ENCODE measurements at regions not wholly inside any gene's neighbourhood (a gene's known extent, or its start where the extent isn't known, plus 50 kb on each side); places are given as distances from the start of the nearest gene placed in this dataset.
"Not testable (repeated sequence)": the region's sequence is repeated elsewhere in the genome, so short reads cannot be mapped to it uniquely, and the experiment has no call there.

DNA sequence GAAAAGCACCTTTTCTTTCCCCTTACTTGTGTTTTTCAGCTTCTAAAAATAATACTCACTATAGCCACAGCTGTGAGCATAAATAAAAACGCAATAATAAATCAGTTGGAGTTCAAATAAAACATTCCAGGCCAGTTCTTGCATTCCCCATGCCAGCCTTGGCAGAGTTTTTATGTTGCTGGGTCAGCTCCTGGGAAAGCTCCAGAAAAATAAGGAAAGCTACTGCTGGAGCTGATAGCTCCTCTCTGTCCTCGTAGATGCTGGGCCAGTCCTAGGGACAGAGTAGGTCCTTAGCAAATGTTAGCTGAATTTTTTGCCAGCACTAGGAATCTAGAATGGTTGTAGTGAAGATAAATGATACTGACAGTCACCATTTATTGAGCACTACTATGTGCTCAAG, 389.0 kb upstream of the SYNCRIP start:
- Histone ChIP-seq H3K27ac (ENCODE audit: low read depth, low read length, severe bottlenecking) (no peak overlapping the region), H3K9me3 (ENCODE audit: control insufficient read depth, low read length) (no peaks in the 10 kb centered on the region)
- WGBS, 2 experiments (ENCODE audit: insufficient coverage in 2 of 2), result 89 to 94% methylated on average over 1 to 2 of the region's 2 CpGs

GRCh38 chr6:86030875-86031274, 388.2 kb upstream of the SYNCRIP start:
- Histone ChIP-seq H3K4me3 (ENCODE audit: extremely low read depth, insufficient read depth, low read length, poor library complexity, severe bottlenecking) (no peak overlapping the region), H3K36me3 (ENCODE audit: control insufficient read depth, insufficient read depth, low read length) (no peaks in the 10 kb centered on the region), H3K27ac (ENCODE audit: low read depth, low read length, severe bottlenecking) (no peak overlapping the region), H3K4me1 (ENCODE audit: control insufficient read depth, insufficient read depth, low read length, poor library complexity, severe bottlenecking) (no peaks in the 10 kb centered on the region), H3K9me3 (ENCODE audit: control insufficient read depth, low read length) (no peaks in the 10 kb centered on the region)
- 67 to 89% methylated on average over 1 to 3 of the region's 3 CpGs for WGBS, 2 experiments (ENCODE audit: insufficient coverage in 2 of 2)

More for the DNA sequence above, 389.0 kb upstream of the SYNCRIP start:
- Histone ChIP-seq H3K4me1 (ENCODE audit: control insufficient read depth, insufficient read depth, low read length, poor library complexity, severe bottlenecking) (no peaks in the 10 kb centered on the region), H3K36me3 (ENCODE audit: control insufficient read depth, insufficient read depth, low read length) (no peaks in the 10 kb centered on the region), H3K4me3 (ENCODE audit: extremely low read depth, insufficient read depth, low read length, poor library complexity, severe bottlenecking) (no peak overlapping the region)

- Histone ChIP-seq H3K27ac (ENCODE audit: low read depth, low read length, severe bottlenecking) (no peak overlapping the region), H3K9me3 (ENCODE audit: control insufficient read depth, low read length) (no peaks in the 10 kb centered on the region), H3K36me3 (ENCODE audit: control insufficient read depth, insufficient read depth, low read length) (no peaks in the 10 kb centered on the region), H3K4me3 (ENCODE audit: extremely low read depth, insufficient read depth, low read length, poor library complexity, severe bottlenecking) (no peak overlapping the region), H3K4me1 (ENCODE audit: control insufficient read depth, insufficient read depth, low read length, poor library complexity, severe bottlenecking) (no peaks in the 10 kb centered on the region)
Measured at GRCh38 chr6:86028776-86029175, 386.1 kb upstream of the SYNCRIP start.

- not testable (repeated sequence) for H3K36me3 ChIP-seq (ENCODE audit: control insufficient read depth, insufficient read depth, low read length); H3K27ac ChIP-seq (ENCODE audit: low read depth, low read length, severe bottlenecking); H3K4me3 ChIP-seq (ENCODE audit: extremely low read depth, insufficient read depth, low read length, poor library complexity, severe bottlenecking); H3K9me3 ChIP-seq (ENCODE audit: control insufficient read depth, low read length); H3K4me1 ChIP-seq (ENCODE audit: control insufficient read depth, insufficient read depth, low read length, poor library complexity, severe bottlenecking)
- 59 to 66% methylated on average over 9 to 10 of the region's 10 CpGs for WGBS, 2 experiments (ENCODE audit: insufficient coverage in 2 of 2)
Measured at GRCh38 chr6:86026890-86027289, 384.2 kb upstream of the SYNCRIP start.

- H3K4me3 ChIP-seq (ENCODE audit: extremely low read depth, insufficient read depth, low read length, poor library complexity, severe bottlenecking), result no peak overlapping the region
- 50 to 60% methylated on average over 1 of the region's 1 CpG for WGBS, 2 experiments (ENCODE audit: insufficient coverage in 2 of 2)
Measured at GRCh38 chr6:86017236-86017635, 374.6 kb upstream of the SYNCRIP start.

GRCh38 chr6:86016567-86016966, 373.9 kb upstream of the SYNCRIP start:
- H3K4me1 ChIP-seq (ENCODE audit: control insufficient read depth, insufficient read depth, low read length, poor library complexity, severe bottlenecking), result no peaks in the 10 kb centered on the region
- no peak overlapping the region for H3K27ac ChIP-seq (ENCODE audit: low read depth, low read length, severe bottlenecking)
- no peaks in the 10 kb centered on the region for H3K36me3 ChIP-seq (ENCODE audit: control insufficient read depth, insufficient read depth, low read length)
- no peaks in the 10 kb centered on the region for H3K9me3 ChIP-seq (ENCODE audit: control insufficient read depth, low read length)
- WGBS, 2 experiments (ENCODE audit: insufficient coverage in 2 of 2), result 85 to 100% methylated on average over 1 to 3 of the region's 3 CpGs
- no peak overlapping the region for H3K4me3 ChIP-seq (ENCODE audit: extremely low read depth, insufficient read depth, low read length, poor library complexity, severe bottlenecking)

More at GRCh38 chr6:86017236-86017635, 374.6 kb upstream of the SYNCRIP start:
- H3K4me1 ChIP-seq (ENCODE audit: control insufficient read depth, insufficient read depth, low read length, poor library complexity, severe bottlenecking), result no peaks in the 10 kb centered on the region
- no peaks in the 10 kb centered on the region for H3K9me3 ChIP-seq (ENCODE audit: control insufficient read depth, low read length)
- no peak overlapping the region for H3K27ac ChIP-seq (ENCODE audit: low read depth, low read length, severe bottlenecking)
- no peaks in the 10 kb centered on the region for H3K36me3 ChIP-seq (ENCODE audit: control insufficient read depth, insufficient read depth, low read length)

GRCh38 chr6:86016077-86016476, 373.4 kb upstream of the SYNCRIP start:
- Histone ChIP-seq H3K4me1 (ENCODE audit: control insufficient read depth, insufficient read depth, low read length, poor library complexity, severe bottlenecking) (no peaks in the 10 kb centered on the region), H3K36me3 (ENCODE audit: control insufficient read depth, insufficient read depth, low read length) (no peaks in the 10 kb centered on the region), H3K27ac (ENCODE audit: low read depth, low read length, severe bottlenecking) (no peak overlapping the region), H3K4me3 (ENCODE audit: extremely low read depth, insufficient read depth, low read length, poor library complexity, severe bottlenecking) (no peak overlapping the region), H3K9me3 (ENCODE audit: control insufficient read depth, low read length) (no peaks in the 10 kb centered on the region)
- 50 to 100% methylated on average over 1 of the region's 4 CpGs for WGBS, 2 experiments (ENCODE audit: insufficient coverage in 2 of 2)

DNA sequence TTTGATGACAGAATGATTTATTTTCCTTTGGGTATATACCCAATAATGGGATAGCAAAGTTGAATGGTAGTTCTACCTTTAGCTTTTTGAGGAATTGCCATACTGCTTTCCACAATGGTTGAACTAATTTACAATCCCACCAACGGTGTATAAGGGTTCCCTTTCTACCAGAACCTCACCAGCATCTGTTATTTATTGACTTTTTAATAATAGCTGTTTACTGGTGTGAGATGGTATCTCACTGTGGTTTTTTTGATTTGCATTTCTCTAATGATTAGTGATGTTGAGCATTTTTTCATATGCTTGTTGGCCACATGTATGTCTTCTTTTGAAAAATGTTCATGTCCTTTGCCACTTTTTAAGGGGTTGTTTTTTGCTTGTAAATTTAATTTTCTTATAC, 370.3 kb upstream of the SYNCRIP start:
- not testable (repeated sequence) for H3K27ac ChIP-seq (ENCODE audit: low read depth, low read length, severe bottlenecking); H3K36me3 ChIP-seq (ENCODE audit: control insufficient read depth, insufficient read depth, low read length); H3K9me3 ChIP-seq (ENCODE audit: control insufficient read depth, low read length); H3K4me1 ChIP-seq (ENCODE audit: control insufficient read depth, insufficient read depth, low read length, poor library complexity, severe bottlenecking); H3K4me3 ChIP-seq (ENCODE audit: extremely low read depth, insufficient read depth, low read length, poor library complexity, severe bottlenecking)
- WGBS, 2 experiments (ENCODE audit: insufficient coverage in 2 of 2), result no CpG with 5 or more reads among the region's 1 CpG

- no peaks in the 10 kb centered on the region for H3K36me3 ChIP-seq (ENCODE audit: control insufficient read depth, insufficient read depth, low read length)
- no peaks in the 10 kb centered on the region for H3K9me3 ChIP-seq (ENCODE audit: control insufficient read depth, low read length)
- H3K4me1 ChIP-seq (ENCODE audit: control insufficient read depth, insufficient read depth, low read length, poor library complexity, severe bottlenecking), result no peaks in the 10 kb centered on the region
- 91 to 96% methylated on average over 7 of the region's 9 CpGs for WGBS, 2 experiments (ENCODE audit: insufficient coverage in 2 of 2)
- H3K4me3 ChIP-seq (ENCODE audit: extremely low read depth, insufficient read depth, low read length, poor library complexity, severe bottlenecking), result no peak overlapping the region
- no peak overlapping the region for H3K27ac ChIP-seq (ENCODE audit: low read depth, low read length, severe bottlenecking)
Measured at GRCh38 chr6:86010915-86011786, 368.5 kb upstream of the SYNCRIP start.

DNA sequence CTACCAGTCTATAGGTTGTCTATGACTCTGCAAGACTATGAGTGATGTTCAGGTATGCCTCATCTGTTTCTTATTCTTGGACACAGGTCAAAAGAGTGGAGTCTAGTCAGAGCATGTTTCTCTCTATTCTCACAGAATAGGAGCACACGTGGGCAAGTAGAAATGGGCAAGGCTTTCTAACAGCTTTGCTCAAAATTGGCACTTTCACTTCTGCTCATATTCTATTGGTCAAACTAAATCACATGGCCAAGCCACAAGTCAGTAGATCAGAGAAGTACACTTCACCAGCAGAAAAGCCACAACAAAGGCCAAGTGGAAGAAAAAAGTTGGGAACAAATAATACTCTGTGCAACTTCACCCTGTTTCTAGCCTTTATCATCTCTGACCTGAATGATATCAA, 354.5 kb upstream of the SYNCRIP start:
- H3K4me3 ChIP-seq (ENCODE audit: extremely low read depth, insufficient read depth, low read length, poor library complexity, severe bottlenecking), result no peak overlapping the region
- H3K4me1 ChIP-seq (ENCODE audit: control insufficient read depth, insufficient read depth, low read length, poor library complexity, severe bottlenecking), result no peaks in the 10 kb centered on the region
- 80 to 100% methylated on average over 1 of the region's 1 CpG for WGBS, 2 experiments (ENCODE audit: insufficient coverage in 2 of 2)
- no peaks in the 10 kb centered on the region for H3K36me3 ChIP-seq (ENCODE audit: control insufficient read depth, insufficient read depth, low read length)
- no peaks in the 10 kb centered on the region for H3K9me3 ChIP-seq (ENCODE audit: control insufficient read depth, low read length)
- no peak overlapping the region for H3K27ac ChIP-seq (ENCODE audit: low read depth, low read length, severe bottlenecking)

DNA sequence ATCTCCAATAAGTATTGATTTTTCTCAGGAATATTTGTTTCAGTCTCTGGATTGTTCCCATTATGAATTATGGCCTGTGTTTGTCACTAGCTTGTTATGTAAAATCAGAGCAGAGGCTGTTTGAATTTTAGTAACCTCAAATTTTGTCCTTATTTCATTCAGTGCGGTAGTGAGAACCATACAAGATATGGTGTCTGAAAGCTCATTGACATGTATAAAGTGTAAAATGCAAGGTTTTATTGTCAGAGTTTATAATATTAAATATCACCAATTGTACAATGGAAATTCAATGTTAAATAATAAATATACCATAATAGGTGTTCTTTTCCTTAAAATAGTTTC, 353.3 kb upstream of the SYNCRIP start:
- no peaks in the 10 kb centered on the region for H3K9me3 ChIP-seq (ENCODE audit: control insufficient read depth, low read length)
- H3K36me3 ChIP-seq (ENCODE audit: control insufficient read depth, insufficient read depth, low read length), result no peaks in the 10 kb centered on the region
- H3K4me3 ChIP-seq (ENCODE audit: extremely low read depth, insufficient read depth, low read length, poor library complexity, severe bottlenecking), result no peak overlapping the region
- no peak overlapping the region for H3K27ac ChIP-seq (ENCODE audit: low read depth, low read length, severe bottlenecking)
- WGBS, 2 experiments (ENCODE audit: insufficient coverage in 2 of 2), result 100% methylated on average over 1 of the region's 1 CpG; no CpG with 5 or more reads in 1 of the 2 experiments
- H3K4me1 ChIP-seq (ENCODE audit: control insufficient read depth, insufficient read depth, low read length, poor library complexity, severe bottlenecking), result no peaks in the 10 kb centered on the region
